ENCODE measurements at regions not wholly inside any gene's neighbourhood (a gene's known extent, or its start where the extent isn't known, plus 50 kb on each side); places are given as distances from the start of the nearest gene placed in this dataset.
A peak's percentile ranks its signal among the peaks of the same experiment; 100 is the strongest.
"Not testable (repeated sequence)": the region's sequence is repeated elsewhere in the genome, so short reads cannot be mapped to it uniquely, and the experiment has no call there.

- DNase-seq, result no peak
- Histone ChIP-seq H3K9me3 (no peaks in the 10 kb centered on the region), H3K27ac (no peak overlapping the region), H3K4me3 (no peak overlapping the region), H3K4me1 (no peaks in the 10 kb centered on the region), H3K36me3 (no peaks in the 10 kb centered on the region), H3K27me3 (no peaks in the 10 kb centered on the region)
- TF ChIP-seq CTCF (IDR thresholded peaks at IDR 0.05), result no peak
- no peak for ATAC-seq
- intact Hi-C loops (cut with DNase I), result no loop called here
Observed at GRCh38 chr2:136323195-136323594, 205.2 kb upstream of the CXCR4 start.

- no peak overlapping the region for H3K27ac ChIP-seq
- no peaks in the 10 kb centered on the region for H3K27me3 ChIP-seq
- no peaks in the 10 kb centered on the region for H3K36me3 ChIP-seq
- TF ChIP-seq CTCF (IDR thresholded peaks at IDR 0.05), result no peak
- H3K9me3 ChIP-seq, result no peaks in the 10 kb centered on the region
- no peaks in the 10 kb centered on the region for H3K4me1 ChIP-seq
- no peak overlapping the region for H3K4me3 ChIP-seq
- intact Hi-C loops (cut with DNase I), result no loop called here
- ATAC-seq, result no peak
- no peak for DNase-seq
Observed at GRCh38 chr2:136322428-136322827, 204.5 kb upstream of the CXCR4 start.

- ATAC-seq (no peak), DNase-seq (no peak)
- Histone ChIP-seq H3K4me1 (no peaks in the 10 kb centered on the region), H3K27ac (no peak overlapping the region), H3K4me3 (no peak overlapping the region), H3K9me3 (no peaks in the 10 kb centered on the region), H3K36me3 (no peaks in the 10 kb centered on the region), H3K27me3 (no peaks in the 10 kb centered on the region)
- TF ChIP-seq CTCF (IDR thresholded peaks at IDR 0.05), result no peak
- intact Hi-C loops (cut with DNase I), result no loop called here
Observed at GRCh38 chr2:136319651-136320050, 201.7 kb upstream of the CXCR4 start.

GRCh38 chr2:136319237-136319636 lies 201.3 kb upstream of the CXCR4 start:
- Histone ChIP-seq H3K27me3 (no peaks in the 10 kb centered on the region), H3K36me3 (no peaks in the 10 kb centered on the region), H3K4me1 (no peaks in the 10 kb centered on the region), H3K27ac (no peak overlapping the region), H3K4me3 (no peak overlapping the region), H3K9me3 (no peaks in the 10 kb centered on the region)
- no peak for DNase-seq
- intact Hi-C loops (cut with DNase I), result no loop called here
- ATAC-seq, result peak; percentile 45
- no peak for TF ChIP-seq CTCF (IDR thresholded peaks at IDR 0.05)

GRCh38 chr2:136314240-136314639 lies 196.3 kb upstream of the CXCR4 start:
- ATAC-seq (no peak), DNase-seq (no peak)
- H3K9me3 ChIP-seq, result no peaks in the 10 kb centered on the region
- H3K27me3 ChIP-seq, result no peaks in the 10 kb centered on the region
- H3K4me3 ChIP-seq, result no peak overlapping the region
- no peak overlapping the region for H3K27ac ChIP-seq
- intact Hi-C loops (cut with DNase I), result no loop called here
- H3K4me1 ChIP-seq, result no peaks in the 10 kb centered on the region
- TF ChIP-seq CTCF (IDR thresholded peaks at IDR 0.05), result no peak
- no peaks in the 10 kb centered on the region for H3K36me3 ChIP-seq

- intact Hi-C loops (cut with DNase I); H3K27me3 ChIP-seq; H3K9me3 ChIP-seq; H3K36me3 ChIP-seq; H3K4me3 ChIP-seq; H3K27ac ChIP-seq; DNase-seq; H3K4me1 ChIP-seq; ATAC-seq: not testable (repeated sequence)
Observed at GRCh38 chr2:136312568-136312967, 194.6 kb upstream of the CXCR4 start.
